ENCODE measurements at regions not wholly inside any gene's neighbourhood (a gene's known extent, or its start where the extent isn't known, plus 50 kb on each side); places are given as distances from the start of the nearest gene placed in this dataset.

DNA sequence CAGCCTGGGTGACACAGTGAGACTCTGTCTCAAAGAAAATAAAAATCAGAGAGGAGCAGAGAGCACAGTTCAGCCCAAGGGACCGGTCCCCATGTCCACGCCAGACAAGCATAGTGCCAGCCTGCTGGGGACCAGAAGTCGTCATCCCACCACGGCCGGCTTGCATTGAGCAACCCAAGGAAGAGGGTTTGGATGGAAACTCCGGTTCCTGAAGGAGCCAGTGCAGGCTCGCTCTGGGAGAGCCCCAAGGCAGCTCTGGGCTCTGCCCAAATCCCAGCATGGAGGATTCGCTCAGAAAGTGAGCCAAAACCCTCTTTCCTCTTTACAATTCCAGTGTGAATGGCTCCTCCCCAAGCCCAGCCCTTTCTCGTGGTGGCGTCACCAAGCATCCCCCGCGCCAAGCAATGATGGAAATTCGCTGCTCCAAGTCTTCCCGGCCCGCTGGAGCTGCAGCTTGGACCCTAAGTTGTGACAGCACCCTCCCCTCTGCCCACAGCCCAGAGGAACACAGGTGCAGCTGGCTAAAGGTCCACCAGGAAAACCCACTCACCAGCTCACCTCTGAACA lies 64.1 kb upstream of the SLC25A33 start:
- Histone ChIP-seq H3K27ac (ENCODE audit: low read depth, low read length) (no peak overlapping the region), H3K36me3 (ENCODE audit: control insufficient read depth, insufficient read depth, low read length) (no peaks in the 10 kb centered on the region), H3K9ac (ENCODE audit: extremely low read depth, low read length, poor library complexity, severe bottlenecking) (no peak overlapping the region), H3K27me3 (ENCODE audit: control insufficient read depth, insufficient read depth, low read length, poor library complexity, severe bottlenecking) (peaks cover 6% of the 10 kb centered on the region), H3K4me3 (ENCODE audit: low read length) (no peak overlapping the region), H3K9me3 (ENCODE audit: control insufficient read depth, low read length) (no peaks in the 10 kb centered on the region), H3K4me1 (ENCODE audit: control insufficient read depth, insufficient read depth, low read length) (peaks cover 4% of the 10 kb centered on the region)
- H3K27me3 Mint-ChIP-seq (ENCODE audit: insufficient read depth), result peaks cover 4% of the 10 kb centered on the region
- no peak for DNase-seq
- no peaks in the 10 kb centered on the region for H3K36me3 Mint-ChIP-seq (ENCODE audit: low read depth)
- H3K9me3 Mint-ChIP-seq, result no peaks in the 10 kb centered on the region
- TF ChIP-seq CTCF (conservative IDR thresholded peaks at IDR 0.05), result no peak
- H3K27ac Mint-ChIP-seq, result no peak overlapping the region
- peaks cover 12% of the 10 kb centered on the region for H3K4me1 Mint-ChIP-seq
- 94 to 96% methylated on average over 14 to 15 of the region's 15 CpGs for WGBS, 2 experiments (ENCODE audit: insufficient coverage in 1 of 2, insufficient read length in 1 of 2)
- no peak overlapping the region for H3K4me3 Mint-ChIP-seq

- H3K4me3 Mint-ChIP-seq, result no peak overlapping the region
- no peak overlapping the region for H3K27ac Mint-ChIP-seq
- Histone ChIP-seq H3K9me3 (ENCODE audit: control insufficient read depth, low read length) (no peaks in the 10 kb centered on the region), H3K27me3 (ENCODE audit: control insufficient read depth, insufficient read depth, low read length, poor library complexity, severe bottlenecking) (no peaks in the 10 kb centered on the region), H3K36me3 (ENCODE audit: control insufficient read depth, insufficient read depth, low read length) (no peaks in the 10 kb centered on the region), H3K4me1 (ENCODE audit: control insufficient read depth, insufficient read depth, low read length) (peaks cover 4% of the 10 kb centered on the region), H3K9ac (ENCODE audit: extremely low read depth, low read length, poor library complexity, severe bottlenecking) (no peak overlapping the region), H3K4me3 (ENCODE audit: low read length) (no peak overlapping the region), H3K27ac (ENCODE audit: low read depth, low read length) (no peak overlapping the region)
- no peak for TF ChIP-seq CTCF (conservative IDR thresholded peaks at IDR 0.05)
- H3K9me3 Mint-ChIP-seq, result no peaks in the 10 kb centered on the region
- DNase-seq, result no peak
- H3K27me3 Mint-ChIP-seq (ENCODE audit: insufficient read depth), result peaks cover 4% of the 10 kb centered on the region
- H3K36me3 Mint-ChIP-seq (ENCODE audit: low read depth), result no peaks in the 10 kb centered on the region
- H3K4me1 Mint-ChIP-seq, result peaks cover 12% of the 10 kb centered on the region
- WGBS, 2 experiments (ENCODE audit: insufficient coverage in 1 of 2, insufficient read length in 1 of 2), result 58 to 78% methylated on average over 2 to 4 of the region's 4 CpGs
Observed at GRCh38 chr1:9476790-9477463, 62.3 kb upstream of the SLC25A33 start.

DNA sequence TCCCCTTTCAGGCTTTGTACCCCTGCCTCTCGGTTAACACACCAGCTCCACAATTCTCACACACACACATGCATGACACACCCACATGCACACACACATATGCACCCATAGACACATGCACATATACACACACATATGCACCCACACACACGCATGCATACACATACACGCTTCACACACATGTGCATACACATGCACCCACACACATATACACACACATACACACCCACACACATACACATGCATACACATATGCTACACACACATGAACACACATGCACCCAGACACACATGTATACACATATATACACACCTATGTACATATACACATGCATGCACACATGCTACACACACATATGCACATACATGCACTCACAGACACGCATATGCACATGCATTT lies 61.7 kb upstream of the SLC25A33 start:
- WGBS, 2 experiments (ENCODE audit: insufficient coverage in 1 of 2, insufficient read length in 1 of 2), result 88 to 95% methylated on average over 4 of the region's 4 CpGs
- no peaks in the 10 kb centered on the region for H3K36me3 Mint-ChIP-seq (ENCODE audit: low read depth)
- H3K9me3 Mint-ChIP-seq, result no peaks in the 10 kb centered on the region
- H3K9me3 ChIP-seq (ENCODE audit: control insufficient read depth, low read length), result no peaks in the 10 kb centered on the region
- H3K4me3 Mint-ChIP-seq, result no peak overlapping the region
- no peak overlapping the region for H3K9ac ChIP-seq (ENCODE audit: extremely low read depth, low read length, poor library complexity, severe bottlenecking)
- H3K4me1 Mint-ChIP-seq, result peaks cover 7% of the 10 kb centered on the region
- H3K27ac Mint-ChIP-seq, result no peak overlapping the region
- H3K27me3 ChIP-seq (ENCODE audit: control insufficient read depth, insufficient read depth, low read length, poor library complexity, severe bottlenecking), result no peaks in the 10 kb centered on the region
- peaks cover 4% of the 10 kb centered on the region for H3K27me3 Mint-ChIP-seq (ENCODE audit: insufficient read depth)
- no peak overlapping the region for H3K27ac ChIP-seq (ENCODE audit: low read depth, low read length)
- H3K4me1 ChIP-seq (ENCODE audit: control insufficient read depth, insufficient read depth, low read length), result peaks cover 4% of the 10 kb centered on the region
- H3K36me3 ChIP-seq (ENCODE audit: control insufficient read depth, insufficient read depth, low read length), result no peaks in the 10 kb centered on the region
- no peak for TF ChIP-seq CTCF (conservative IDR thresholded peaks at IDR 0.05)
- DNase-seq, result no peak
- no peak overlapping the region for H3K4me3 ChIP-seq (ENCODE audit: low read length)
